Trophoblast cell (in vitro differentiated cells and primary cell): ENCODE measurements at regions not wholly inside any gene's neighbourhood (a gene's known extent, or its start where the extent isn't known, plus 50 kb on each side); places are given as distances from the start of the nearest gene placed in this dataset.
"Not testable (repeated sequence)": the region's sequence is repeated elsewhere in the genome, so short reads cannot be mapped to it uniquely, and the experiment has no call there.

Experiments used
- DNase-seq, 2 donors: peaks; one replicate each; pipeline ENCODE4 v3.0.0-alpha.2; 2016
- H2AFZ ChIP-seq: 2 replicates; pipeline ENCODE4 v1.6.1; 2013; ENCODE audit warnings: low read length, moderate library complexity, mild to moderate bottlenecking; ENCODE audit not compliant: insufficient read depth, poor library complexity
- H2AK5ac ChIP-seq: 2 replicates; pipeline ENCODE4 v1.6.1; 2013; ENCODE audit warnings: mild to moderate bottlenecking, low read length
- H2BK120ac ChIP-seq: 2 replicates; pipeline ENCODE4 v1.6.1; 2013; ENCODE audit warnings: low read length, mild to moderate bottlenecking, moderate library complexity; ENCODE audit not compliant: insufficient read depth, poor library complexity
- H2BK12ac ChIP-seq: 2 replicates; pipeline ENCODE4 v1.6.1; 2013; ENCODE audit warnings: mild to moderate bottlenecking, low read length, moderate library complexity
- H2BK5ac ChIP-seq: 2 replicates; pipeline ENCODE4 v1.6.1; 2013; ENCODE audit warnings: low read length, low read depth, moderate library complexity, mild to moderate bottlenecking; ENCODE audit not compliant: poor library complexity
- H3K14ac ChIP-seq: 2 replicates; pipeline ENCODE4 v1.6.1; 2013; ENCODE audit warnings: mild to moderate bottlenecking, low read length
- H3K18ac ChIP-seq: 2 replicates; pipeline ENCODE4 v1.6.1; 2013; ENCODE audit warnings: mild to moderate bottlenecking, low read length
- H3K23ac ChIP-seq: 2 replicates; pipeline ENCODE4 v1.6.1; 2013; ENCODE audit warnings: low read length
- H3K27ac ChIP-seq: 2 replicates; pipeline ENCODE4 v1.5.1; 2013; ENCODE audit warnings: low read depth, mild to moderate bottlenecking, inconsistent platforms, low read length, moderate library complexity
- H3K27me3 ChIP-seq: 2 replicates; pipeline ENCODE4 v1.6.1; 2013; ENCODE audit warnings: inconsistent platforms, mild to moderate bottlenecking, low read length, moderate library complexity; ENCODE audit not compliant: insufficient read depth
- H3K36me3 ChIP-seq, 2 experiments: 1 replicate in 1 of 2; 2 replicates in 1 of 2; pipeline ENCODE4 v1.6.1; 2013; ENCODE audit warnings: low read length in 2 of 2, mild to moderate bottlenecking in 2 of 2, moderate library complexity in 1 of 2; ENCODE audit not compliant: insufficient read depth in 2 of 2, control insufficient read depth in 1 of 2
- H3K4ac ChIP-seq: 2 replicates; pipeline ENCODE4 v1.6.1; 2013; ENCODE audit warnings: low read depth, mild to moderate bottlenecking, low read length, moderate library complexity
- H3K4me1 ChIP-seq, 2 experiments: 1 replicate in 1 of 2; 2 replicates in 1 of 2; pipeline ENCODE4 v1.6.1; 2013; ENCODE audit warnings: low read length in 2 of 2, mild to moderate bottlenecking in 2 of 2, moderate library complexity in 1 of 2; ENCODE audit not compliant: insufficient read depth in 2 of 2, control insufficient read depth in 1 of 2
- H3K4me2 ChIP-seq: 2 replicates; pipeline ENCODE4 v1.6.1; 2013; ENCODE audit warnings: inconsistent platforms, mild to moderate bottlenecking, low read length, moderate library complexity
- H3K4me3 ChIP-seq: 2 replicates; pipeline ENCODE4 v1.5.1; 2013; ENCODE audit warnings: mild to moderate bottlenecking, low read depth, low read length, inconsistent platforms
- H3K79me1 ChIP-seq: one replicate; pipeline ENCODE4 v1.6.1; 2013; ENCODE audit warnings: low read length
- H3K79me2 ChIP-seq: 2 replicates; pipeline ENCODE4 v1.6.1; 2013; ENCODE audit warnings: low read length, mild to moderate bottlenecking; ENCODE audit not compliant: control insufficient read depth, insufficient read depth, poor library complexity
- H3K9ac ChIP-seq: 2 replicates; pipeline ENCODE4 v1.6.1; 2013; ENCODE audit warnings: mild to moderate bottlenecking, low read length
- H3K9me3 ChIP-seq: 2 replicates; pipeline ENCODE4 v1.6.1; 2013; ENCODE audit warnings: low read depth, mild to moderate bottlenecking, control low read depth, inconsistent platforms, low read length; ENCODE audit not compliant: insufficient read depth
- H4K12ac ChIP-seq: 2 replicates; pipeline ENCODE4 v1.6.1; 2013; ENCODE audit warnings: low read depth, mild to moderate bottlenecking, low read length, moderate library complexity
- H4K8ac ChIP-seq: 2 replicates; pipeline ENCODE4 v1.6.1; 2013; ENCODE audit warnings: low read depth, mild to moderate bottlenecking, low read length, moderate library complexity
- H4K91ac ChIP-seq: one replicate; pipeline ENCODE4 v1.6.1; 2013; ENCODE audit warnings: low read depth, mild to moderate bottlenecking, low read length, moderate library complexity
- WGBS: extraction: QIAGEN DNeasy Blood & Tissue Kit; methylation state at CpG from one replicate; pipeline ENCODE4 v1.1.7; 2013; ENCODE audit warnings: missing lambda C conversion rate; ENCODE audit not compliant: insufficient read length, insufficient coverage; ENCODE audit errors: extremely low coverage; 5-methylcytosine and 5-hydroxymethylcytosine counted together

GRCh38 chr2:118744682-118745181 is 102.7 kb downstream of the EN1 start:
- not testable (repeated sequence) for H2BK12ac ChIP-seq, DNase-seq, H3K9ac ChIP-seq, H3K36me3 ChIP-seq, H3K79me1 ChIP-seq, H2AK5ac ChIP-seq, H3K4ac ChIP-seq, H4K8ac ChIP-seq, H4K12ac ChIP-seq, H2AFZ ChIP-seq, H3K27ac ChIP-seq, H3K14ac ChIP-seq, H3K4me1 ChIP-seq, H2BK120ac ChIP-seq, H3K79me2 ChIP-seq, H3K27me3 ChIP-seq, H3K4me2 ChIP-seq, H3K23ac ChIP-seq, H3K4me3 ChIP-seq, H3K18ac ChIP-seq, H4K91ac ChIP-seq, H2BK5ac ChIP-seq
- H3K9me3 ChIP-seq: peaks cover 12% of the 10 kb centered on the region
- WGBS: no CpG with 5 or more reads among the region's 3 CpGs

- WGBS: no CpG with 5 or more reads among the region's 7 CpGs
- H2BK120ac ChIP-seq: peak overlapping the region; percentile 58
Measured at GRCh38 chr2:118738524-118739308, 108.7 kb downstream of the EN1 start.

GRCh38 chr2:118738106-118738505 is 109.3 kb downstream of the EN1 start:
- Histone ChIP-seq H3K4ac (no peak overlapping the region), H4K12ac (no peak overlapping the region), H3K79me1 (peaks cover 2% of the 10 kb centered on the region), H2BK5ac (no peak overlapping the region), H3K9me3 (peaks cover 3% of the 10 kb centered on the region), H4K91ac (no peak overlapping the region), H3K79me2 (no peaks in the 10 kb centered on the region), H2BK12ac (no peak overlapping the region), H2AK5ac (no peak overlapping the region), H2BK120ac (no peak overlapping the region), H3K18ac (no peak overlapping the region), H3K14ac (no peak overlapping the region), H3K27ac (no peak overlapping the region), H3K4me1 (peaks cover 3% of the 10 kb centered on the region in 2 experiments), H3K4me3 (no peak overlapping the region), H2AFZ (no peak overlapping the region), H3K4me2 (no peak overlapping the region), H3K9ac (no peak overlapping the region), H3K36me3 (no peaks in the 10 kb centered on the region), H3K27me3 (no peaks in the 10 kb centered on the region), H4K8ac (no peak overlapping the region), H3K23ac (no peak overlapping the region)
- DNase-seq: no peak
- WGBS: no CpG with 5 or more reads among the region's 3 CpGs

More at GRCh38 chr2:118738524-118739308, 108.7 kb downstream of the EN1 start:
- Histone ChIP-seq H3K4me2 (no peak overlapping the region), H3K18ac (no peak overlapping the region), H3K9me3 (peaks cover 7% of the 10 kb centered on the region), H3K23ac (no peak overlapping the region), H4K8ac (no peak overlapping the region), H3K4ac (no peak overlapping the region), H3K9ac (no peak overlapping the region), H2AFZ (no peak overlapping the region), H3K4me3 (no peak overlapping the region), H3K36me3 (no peaks in the 10 kb centered on the region), H2BK12ac (no peak overlapping the region), H2AK5ac (no peak overlapping the region), H4K12ac (peak overlapping the region; percentile 81), H4K91ac (no peak overlapping the region), H3K27ac (peak overlapping the region; percentile 37), H3K14ac (no peak overlapping the region), H3K4me1 (peaks cover 3% of the 10 kb centered on the region in 2 experiments), H3K79me2 (no peaks in the 10 kb centered on the region), H3K27me3 (no peaks in the 10 kb centered on the region), H2BK5ac (peak overlapping the region; percentile 61), H3K79me1 (peaks cover 2% of the 10 kb centered on the region)
- DNase-seq: peak; percentile 30 to 52

- Histone ChIP-seq H3K27me3 (no peaks in the 10 kb centered on the region), H3K4me3 (no peak overlapping the region)
- WGBS: no CpG with 5 or more reads among the region's 5 CpGs
Measured at GRCh38 chr2:118737684-118738083, 109.8 kb downstream of the EN1 start.

More at GRCh38 chr2:118737684-118738083, 109.8 kb downstream of the EN1 start:
- no peak overlapping the region for H3K18ac ChIP-seq
- H3K14ac ChIP-seq: no peak overlapping the region
- no peak overlapping the region for H2AFZ ChIP-seq
- H3K4me2 ChIP-seq: no peak overlapping the region
- peak; percentile 28 to 44 for DNase-seq
- no peak overlapping the region for H2AK5ac ChIP-seq
- H4K8ac ChIP-seq: no peak overlapping the region
- H2BK12ac ChIP-seq: no peak overlapping the region
- H3K4ac ChIP-seq: no peak overlapping the region
- no peak overlapping the region for H4K91ac ChIP-seq
- H4K12ac ChIP-seq: no peak overlapping the region
- H3K36me3 ChIP-seq: no peaks in the 10 kb centered on the region
- no peak overlapping the region for H2BK120ac ChIP-seq
- no peaks in the 10 kb centered on the region for H3K79me2 ChIP-seq
- H3K4me1 ChIP-seq: peaks cover 3% of the 10 kb centered on the region in 2 experiments
- H3K79me1 ChIP-seq: peaks cover 2% of the 10 kb centered on the region
- no peak overlapping the region for H3K27ac ChIP-seq
- no peak overlapping the region for H3K9ac ChIP-seq
- no peak overlapping the region for H2BK5ac ChIP-seq
- H3K23ac ChIP-seq: no peak overlapping the region
- H3K9me3 ChIP-seq: peaks cover 3% of the 10 kb centered on the region
